GM12864 (cell line): ENCODE measurements at regions not wholly inside any gene's neighbourhood (a gene's known extent, or its start where the extent isn't known, plus 50 kb on each side); places are given as distances from the start of the nearest gene placed in this dataset.

Source experiments
- DNase-seq: peaks from one replicate; pipeline ENCODE4 v3.0.0-alpha.2; 2011; ENCODE audit warnings: low read depth
- H3K4me3 ChIP-seq: 2 replicates; pipeline ENCODE4 v1.5.1; 2011; ENCODE audit warnings: mild to moderate bottlenecking, low read depth, low read length, control low read depth
- TF ChIP-seq, protein P1 (sequence below): IDR thresholded peaks from 2 replicates; pipeline ENCODE4 v1.5.1; 2011; ENCODE audit warnings: low read depth, mild to moderate bottlenecking, moderate library complexity, low read length, control low read depth, inconsistent platforms; ENCODE audit errors: missing control alignments

DNA sequence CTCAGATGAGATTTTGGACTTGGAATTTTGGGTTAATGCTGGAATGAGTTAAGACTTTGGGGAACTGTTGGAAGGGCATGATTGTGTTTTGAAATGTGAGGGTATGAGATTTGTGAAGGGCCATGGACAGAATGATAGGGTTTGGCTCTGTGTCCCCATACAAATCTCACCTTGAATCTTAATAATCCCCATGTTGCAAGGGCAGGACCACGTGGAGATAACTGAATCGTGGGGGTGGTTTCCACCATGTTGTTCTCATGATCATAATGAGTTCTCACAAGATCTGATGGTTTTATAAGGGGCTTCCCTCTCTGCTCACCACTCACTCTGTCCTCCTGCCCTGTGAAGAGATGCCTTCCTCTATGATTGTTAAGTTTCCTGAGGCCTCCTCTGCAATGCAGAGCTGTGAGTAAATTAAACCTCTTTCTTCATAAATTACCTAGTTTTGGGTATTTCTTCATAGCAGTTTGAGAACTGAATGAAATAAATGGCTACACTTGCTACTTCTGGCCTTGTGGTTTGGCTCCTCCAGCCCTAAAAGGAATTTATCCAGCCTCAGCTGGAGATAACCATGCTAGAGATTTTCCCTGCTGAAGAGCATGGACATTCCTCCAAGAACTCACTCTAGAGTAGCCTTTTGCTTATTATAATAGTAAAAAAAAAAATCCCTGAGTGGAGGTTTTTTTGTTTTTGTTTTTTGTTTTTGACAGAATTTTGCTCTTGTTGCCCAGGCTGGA lies 144.3 kb upstream of the TFPI start:
- DNase-seq, result no peak
- TF ChIP-seq, protein P1, sequence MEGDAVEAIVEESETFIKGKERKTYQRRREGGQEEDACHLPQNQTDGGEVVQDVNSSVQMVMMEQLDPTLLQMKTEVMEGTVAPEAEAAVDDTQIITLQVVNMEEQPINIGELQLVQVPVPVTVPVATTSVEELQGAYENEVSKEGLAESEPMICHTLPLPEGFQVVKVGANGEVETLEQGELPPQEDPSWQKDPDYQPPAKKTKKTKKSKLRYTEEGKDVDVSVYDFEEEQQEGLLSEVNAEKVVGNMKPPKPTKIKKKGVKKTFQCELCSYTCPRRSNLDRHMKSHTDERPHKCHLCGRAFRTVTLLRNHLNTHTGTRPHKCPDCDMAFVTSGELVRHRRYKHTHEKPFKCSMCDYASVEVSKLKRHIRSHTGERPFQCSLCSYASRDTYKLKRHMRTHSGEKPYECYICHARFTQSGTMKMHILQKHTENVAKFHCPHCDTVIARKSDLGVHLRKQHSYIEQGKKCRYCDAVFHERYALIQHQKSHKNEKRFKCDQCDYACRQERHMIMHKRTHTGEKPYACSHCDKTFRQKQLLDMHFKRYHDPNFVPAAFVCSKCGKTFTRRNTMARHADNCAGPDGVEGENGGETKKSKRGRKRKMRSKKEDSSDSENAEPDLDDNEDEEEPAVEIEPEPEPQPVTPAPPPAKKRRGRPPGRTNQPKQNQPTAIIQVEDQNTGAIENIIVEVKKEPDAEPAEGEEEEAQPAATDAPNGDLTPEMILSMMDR, result no peak
- no peak overlapping the region for H3K4me3 ChIP-seq

DNA sequence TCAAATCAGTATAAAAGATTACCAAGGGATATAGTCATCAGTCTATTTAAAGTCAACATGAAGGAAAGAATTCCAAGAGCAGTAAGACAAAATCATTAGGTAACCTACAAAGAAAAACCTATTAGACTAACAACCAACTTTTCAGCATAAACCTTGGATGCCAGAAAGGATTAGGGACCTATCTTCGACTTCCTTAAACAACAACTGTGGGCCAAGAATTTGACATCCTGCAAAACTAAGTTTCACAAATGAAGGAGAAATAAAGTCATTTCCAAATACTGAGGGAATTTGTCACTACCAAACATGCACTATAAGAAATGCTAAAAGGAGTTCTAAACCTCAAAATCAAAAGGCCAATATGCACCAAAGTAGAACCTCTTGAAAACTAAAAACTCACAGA lies 147.9 kb upstream of the TFPI start:
- TF ChIP-seq, protein P1, result no peak
- no peak overlapping the region for H3K4me3 ChIP-seq
- no peak for DNase-seq

DNA sequence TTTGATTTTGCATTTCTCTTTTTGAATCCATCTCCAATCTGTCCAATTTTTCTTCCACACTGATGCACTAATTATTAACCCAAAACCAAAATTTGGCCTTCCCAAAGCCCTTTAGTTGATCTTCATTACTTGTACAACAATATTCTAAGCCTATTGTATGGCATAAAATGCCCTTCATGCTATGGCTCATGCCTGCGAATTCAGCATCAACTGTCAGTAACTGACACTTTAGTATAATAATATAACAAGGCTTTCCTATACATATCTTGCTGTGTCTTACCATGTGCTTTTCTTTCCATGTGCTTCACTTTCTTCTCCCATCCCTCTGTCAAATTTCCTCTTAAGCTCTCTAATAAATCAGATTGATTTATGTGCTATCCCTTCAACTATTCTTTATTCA lies 154.0 kb upstream of the TFPI start:
- TF ChIP-seq, protein P1, result no peak
- no peak for DNase-seq
- no peak overlapping the region for H3K4me3 ChIP-seq

DNA sequence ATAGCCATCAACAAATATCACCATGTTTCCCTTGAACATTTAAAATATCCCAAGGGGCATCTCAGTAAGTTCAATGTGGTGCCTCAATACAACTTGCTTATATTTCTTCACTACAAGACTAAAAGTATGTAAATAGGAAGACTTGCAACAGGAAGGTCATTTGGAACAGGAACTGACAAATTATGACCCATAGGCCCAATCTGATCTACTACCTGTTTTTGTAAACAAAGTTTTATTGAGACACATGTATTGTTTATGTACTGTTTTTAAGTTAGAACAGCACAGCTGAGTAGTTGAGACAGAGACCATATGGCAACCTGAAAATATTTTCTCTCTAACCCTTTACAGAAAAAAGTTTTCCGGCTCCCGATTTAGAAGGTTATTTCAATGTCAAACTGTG lies 154.8 kb upstream of the TFPI start:
- TF ChIP-seq, protein P1, result no peak
- no peak for DNase-seq
- no peak overlapping the region for H3K4me3 ChIP-seq

DNA sequence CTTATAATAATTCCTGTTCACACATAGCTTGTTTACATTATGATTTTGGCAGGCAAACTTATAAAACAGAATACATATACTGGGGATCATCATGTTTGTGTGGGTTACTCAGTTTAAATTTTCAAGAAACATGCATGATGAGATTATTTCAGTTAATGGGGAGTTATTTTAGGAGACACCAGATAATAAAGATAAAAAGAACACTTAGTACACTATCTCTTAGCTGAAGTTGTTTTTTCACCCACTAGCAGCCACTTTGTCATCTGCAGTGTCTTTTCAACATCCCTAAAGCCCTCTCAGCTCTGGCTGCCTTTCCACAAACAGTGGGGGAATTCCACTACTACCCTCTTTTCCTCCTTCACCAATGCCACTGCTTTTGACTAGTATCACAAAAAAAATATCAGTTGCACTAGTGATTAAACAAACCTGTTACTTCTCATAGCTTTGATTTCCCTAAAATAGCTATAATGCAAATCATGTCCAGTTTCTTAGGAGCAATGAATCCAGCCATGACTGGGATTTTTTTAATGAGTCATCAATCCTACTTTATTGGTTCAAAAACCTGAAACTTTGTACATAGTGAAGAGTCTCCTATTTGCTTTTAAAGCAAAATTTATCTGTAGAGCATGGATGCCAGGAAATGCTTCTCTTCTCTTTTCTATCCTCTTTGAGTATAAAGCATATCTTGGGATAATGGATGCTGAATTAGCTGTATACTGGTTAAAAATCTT lies 156.7 kb upstream of the TFPI start:
- H3K4me3 ChIP-seq, result no peak overlapping the region
- DNase-seq, result no peak
- TF ChIP-seq, protein P1, result no peak

DNA sequence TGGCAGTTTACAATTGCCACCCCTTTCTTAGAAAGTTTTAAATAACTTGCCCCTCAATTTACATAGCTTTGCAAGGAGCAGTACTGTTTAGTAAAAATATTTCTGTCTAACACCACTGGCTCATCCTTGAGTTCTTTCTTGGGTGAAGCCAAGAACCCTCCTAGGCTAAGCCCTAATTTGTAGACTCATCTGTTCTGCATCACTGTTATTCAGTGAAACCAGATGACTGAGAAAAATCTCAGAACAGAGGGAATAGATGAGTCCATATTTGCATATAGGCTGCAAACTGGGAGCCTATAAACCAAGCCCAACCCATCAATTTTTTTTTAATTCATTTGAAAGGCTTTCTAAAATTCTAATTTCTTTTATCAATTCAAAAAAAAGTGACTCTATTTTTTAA lies 161.4 kb upstream of the TFPI start:
- no peak for DNase-seq
- no peak overlapping the region for H3K4me3 ChIP-seq
- TF ChIP-seq, protein P1, result no peak
